ENCODE measurements at regions not wholly inside any gene's neighbourhood (a gene's known extent, or its start where the extent isn't known, plus 50 kb on each side); places are given as distances from the start of the nearest gene placed in this dataset.
"Not testable (repeated sequence)": the region's sequence is repeated elsewhere in the genome, so short reads cannot be mapped to it uniquely, and the experiment has no call there.

DNA sequence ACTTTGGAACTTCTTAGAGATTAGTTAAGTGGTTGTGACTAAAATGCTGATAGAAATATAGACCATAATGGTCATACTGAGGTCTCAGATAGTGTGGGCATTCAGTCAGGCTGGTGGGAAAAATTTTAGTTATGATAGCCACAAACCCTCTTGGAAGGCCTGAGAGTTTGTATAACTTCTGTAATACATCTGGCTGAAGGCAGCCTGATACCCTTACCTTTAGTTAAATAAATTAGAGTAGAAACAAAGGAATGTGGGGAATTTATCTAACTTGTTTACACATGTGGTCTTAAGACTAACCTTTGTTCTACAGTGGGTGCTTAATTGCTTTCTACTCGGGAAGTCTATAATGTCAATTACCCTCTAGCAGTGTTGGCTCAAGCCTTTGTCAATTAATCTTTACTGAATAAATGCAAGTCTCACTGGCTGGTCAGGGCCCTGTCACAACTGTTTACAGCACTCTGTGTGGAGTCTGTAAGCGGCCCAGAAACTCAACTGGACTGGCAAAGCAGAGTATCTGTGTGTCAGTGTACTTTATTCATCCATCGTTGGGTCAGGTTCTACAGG, 184.0 kb downstream of the FBXO4 start:
- H3K9me3 ChIP-seq (ENCODE audit: control insufficient read depth, insufficient read depth, low read depth, low read length), result no peaks in the 10 kb centered on the region
- ChIA-PET CTCF (no interaction called here), POLR2A (no interaction called here)
- no peak overlapping the region for H3K4me3 ChIP-seq (ENCODE audit: low read depth, low read length)
- H3K36me3 ChIP-seq (ENCODE audit: control insufficient read depth in 2 of 2, insufficient read depth in 1 of 2, low read length in 2 of 2), result no peaks in the 10 kb centered on the region
- no peak for TF ChIP-seq ZNF37A (tag by site-specific recombination; IDR thresholded peaks at IDR 0.05)
- TF ChIP-seq SETDB1 (IDR thresholded peaks at IDR 0.05; ENCODE audit: insufficient read length, low read length), result peak; percentile 68
- peak overlapping the region; percentile 24; the same call in 1 of the 2 replicates for H3K27ac ChIP-seq (ENCODE audit: extremely low read depth, low read depth, low read length)
- H3K4me1 ChIP-seq (ENCODE audit: control insufficient read depth, insufficient read depth, low read length), result peaks cover 11% of the 10 kb centered on the region

DNA sequence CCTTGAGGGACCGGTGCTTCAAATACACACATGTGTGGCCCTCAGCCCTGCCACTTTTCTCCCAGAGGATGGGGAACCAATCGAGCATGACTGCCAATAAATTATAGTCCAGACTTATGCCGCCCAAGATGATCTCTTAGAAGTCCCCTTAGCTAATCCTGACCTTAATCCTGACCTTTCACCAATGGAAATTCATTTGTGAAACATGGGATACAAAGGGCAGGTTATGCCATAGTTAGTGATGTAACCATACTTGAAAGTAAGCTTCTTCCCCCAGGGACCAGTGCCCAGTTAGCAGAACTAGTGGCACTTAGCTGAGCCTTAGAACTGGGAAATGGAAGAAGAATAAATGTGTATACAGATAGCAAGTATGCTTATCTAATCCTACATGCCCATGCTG, 190.6 kb downstream of the FBXO4 start:
- H3K36me3 ChIP-seq (ENCODE audit: control insufficient read depth in 2 of 2, insufficient read depth in 1 of 2, low read length in 2 of 2); POLR2A ChIA-PET; H3K4me1 ChIP-seq (ENCODE audit: control insufficient read depth, insufficient read depth, low read length); H3K9me3 ChIP-seq (ENCODE audit: control insufficient read depth, insufficient read depth, low read depth, low read length); H3K27ac ChIP-seq (ENCODE audit: extremely low read depth, low read depth, low read length); H3K4me3 ChIP-seq (ENCODE audit: low read depth, low read length): not testable (repeated sequence)
- CTCF ChIA-PET, result interaction anchor here (0.6 kb wide), 1 partner anchor 96 kb away, joined by 5 read pairs; no protein-coding TSS in a partner anchor

DNA sequence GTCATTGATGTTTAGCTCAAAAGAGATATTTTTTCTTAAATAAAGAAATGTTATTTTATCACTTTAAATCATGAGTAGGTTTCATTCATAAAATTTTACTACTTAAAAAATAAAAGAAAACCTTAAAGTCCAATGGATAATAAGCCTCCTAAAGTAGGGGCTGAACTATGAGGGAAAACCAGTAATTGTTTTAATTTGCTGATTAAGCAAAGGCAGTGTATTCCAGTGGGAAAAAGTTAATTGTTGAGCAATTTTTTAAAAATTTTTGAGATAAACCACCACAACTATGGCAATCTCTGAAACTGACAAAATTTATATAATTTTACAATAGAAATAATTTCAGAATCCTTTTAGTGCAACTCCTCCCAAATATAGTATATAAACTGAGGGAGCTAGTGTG, 195.0 kb downstream of the FBXO4 start:
- ChIA-PET CTCF (interaction anchor here (0.6 to 0.8 kb wide), 2 partner anchors 19 to 264 kb away, joined by 3 read pairs; no protein-coding TSS in a partner anchor), POLR2A (no interaction called here)
- no peak for TF ChIP-seq ZNF48 (tag by site-specific recombination; IDR thresholded peaks at IDR 0.05)
- no peak for TF ChIP-seq ZNF610 (tag by site-specific recombination; IDR thresholded peaks at IDR 0.05; ENCODE audit: borderline replicate concordance)
- TF ChIP-seq SCRT2 (tag by site-specific recombination; IDR thresholded peaks at IDR 0.05), result no peak
- TF ChIP-seq ZNF571 (tag by site-specific recombination; IDR thresholded peaks at IDR 0.05), result no peak
- no peak for TF ChIP-seq ZNF624 (tag by site-specific recombination; IDR thresholded peaks at IDR 0.05)
- TF ChIP-seq ZNF140 (tag by site-specific recombination; IDR thresholded peaks at IDR 0.05), result no peak
- no peak for TF ChIP-seq ZNF274 (IDR thresholded peaks at IDR 0.05; ENCODE audit: low read length)
- no peak for TF ChIP-seq ZNF274 (tag by site-specific recombination; IDR thresholded peaks at IDR 0.05; ENCODE audit: borderline replicate concordance)
- no peak for TF ChIP-seq GLI2 (tag by site-specific recombination; IDR thresholded peaks at IDR 0.05; ENCODE audit: borderline replicate concordance, low read depth)
- no peak for TF ChIP-seq GLIS1 (tag by site-specific recombination; IDR thresholded peaks at IDR 0.05)
- TF ChIP-seq ZNF132 (tag by site-specific recombination; IDR thresholded peaks at IDR 0.05; ENCODE audit: borderline replicate concordance), result no peak

GRCh38 chr5:42121401-42121800, 196.3 kb downstream of the FBXO4 start:
- H3K4me3 ChIP-seq (ENCODE audit: low read depth, low read length), result no peak overlapping the region
- no peaks in the 10 kb centered on the region; the same call in none of the 2 replicates for H3K9me3 ChIP-seq (ENCODE audit: control insufficient read depth, insufficient read depth, low read depth, low read length)
- ChIA-PET POLR2A (interaction anchor here (0.6 kb wide), 1 partner anchor 409 kb away, joined by 3 read pairs; no protein-coding TSS in a partner anchor), CTCF (no interaction called here)
- H3K36me3 ChIP-seq (ENCODE audit: control insufficient read depth in 2 of 2, insufficient read depth in 1 of 2, low read length in 2 of 2), result no peaks in the 10 kb centered on the region
- no peak overlapping the region for H3K27ac ChIP-seq (ENCODE audit: extremely low read depth, low read depth, low read length)
- TF ChIP-seq ZNF473 (tag by site-specific recombination; IDR thresholded peaks at IDR 0.05) (no peak), SP3 (tag by site-specific recombination; IDR thresholded peaks at IDR 0.05) (no peak), ZNF585B (tag by site-specific recombination; IDR thresholded peaks at IDR 0.05) (no peak), TRIM28 (IDR thresholded peaks at IDR 0.05; ENCODE audit: borderline replicate concordance, low read length) (no peak), ZNF776 (tag by site-specific recombination; IDR thresholded peaks at IDR 0.05; ENCODE audit: borderline replicate concordance) (no peak), EGR2 (tag by site-specific recombination; IDR thresholded peaks at IDR 0.05; ENCODE audit: low read depth) (no peak), ZNF514 (tag by site-specific recombination; IDR thresholded peaks at IDR 0.05) (no peak), ZFP69B (tag by site-specific recombination; IDR thresholded peaks at IDR 0.05) (no peak), ZNF791 (tag by site-specific recombination; IDR thresholded peaks at IDR 0.05) (no peak)
- TF ChIP-seq, protein P1, sequence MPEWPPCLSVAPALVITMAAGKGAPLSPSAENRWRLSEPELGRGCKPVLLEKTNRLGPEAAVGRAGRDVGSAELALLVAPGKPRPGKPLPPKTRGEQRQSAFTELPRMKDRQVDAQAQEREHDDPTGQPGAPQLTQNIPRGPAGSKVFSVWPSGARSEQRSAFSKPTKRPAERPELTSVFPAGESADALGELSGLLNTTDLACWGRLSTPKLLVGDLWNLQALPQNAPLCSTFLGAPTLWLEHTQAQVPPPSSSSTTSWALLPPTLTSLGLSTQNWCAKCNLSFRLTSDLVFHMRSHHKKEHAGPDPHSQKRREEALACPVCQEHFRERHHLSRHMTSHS (tag by site-specific recombination; IDR thresholded peaks at IDR 0.05), result no peak
- H3K4me1 ChIP-seq (ENCODE audit: control insufficient read depth, insufficient read depth, low read length), result no peaks in the 10 kb centered on the region

More for the DNA sequence above, 195.0 kb downstream of the FBXO4 start:
- Histone ChIP-seq H3K36me3 (ENCODE audit: control insufficient read depth in 2 of 2, insufficient read depth in 1 of 2, low read length in 2 of 2) (no peaks in the 10 kb centered on the region), H3K27ac (ENCODE audit: extremely low read depth, low read depth, low read length) (no peak overlapping the region), H3K4me3 (ENCODE audit: low read depth, low read length) (no peak overlapping the region), H3K9me3 (ENCODE audit: control insufficient read depth, insufficient read depth, low read depth, low read length) (no peaks in the 10 kb centered on the region; the same call in none of the 2 replicates), H3K4me1 (ENCODE audit: control insufficient read depth, insufficient read depth, low read length) (no peaks in the 10 kb centered on the region)

All from HEK293 (cell line).